HepG2 (cell line): ENCODE measurements at regions not wholly inside any gene's neighbourhood (a gene's known extent, or its start where the extent isn't known, plus 50 kb on each side); places are given as distances from the start of the nearest gene placed in this dataset.

ENCODE experiments used
- ARID2 ChIP-seq: sonication (generic); formaldehyde crosslinking; IDR thresholded peaks from 2 replicates; pipeline ENCODE4 v1.8.1; 2022; ENCODE audit warnings: mild to moderate bottlenecking, missing genetic modification reagents, borderline replicate concordance
- ELF4 ChIP-seq: sonication (generic); formaldehyde crosslinking; IDR thresholded peaks from 2 replicates; pipeline ENCODE4 v1.5.0; 2020; ENCODE audit warnings: missing genetic modification reagents, mild to moderate bottlenecking, moderate library complexity, borderline replicate concordance
- HOXA5 ChIP-seq: sonication (generic); formaldehyde crosslinking; IDR thresholded peaks from 2 replicates; pipeline ENCODE4 v1.4.0; 2020; ENCODE audit warnings: missing genetic modification reagents
- JUN ChIP-seq: sonication (generic); formaldehyde crosslinking; IDR thresholded peaks from 2 replicates; pipeline ENCODE4 v1.4.0; 2020; ENCODE audit warnings: mild to moderate bottlenecking, missing genetic modification reagents
- LBX2 ChIP-seq: sonication (generic); formaldehyde crosslinking; IDR thresholded peaks from 2 replicates; pipeline ENCODE4 v1.5.0; 2020; ENCODE audit warnings: missing genetic modification reagents, mild to moderate bottlenecking, borderline replicate concordance
- MEIS2 ChIP-seq: sonication (generic); formaldehyde crosslinking; IDR thresholded peaks from 2 replicates; pipeline ENCODE4 v1.9.0; 2021; ENCODE audit warnings: mild to moderate bottlenecking, missing genetic modification reagents
- PHF20 ChIP-seq: sonication (generic); formaldehyde crosslinking; IDR thresholded peaks from 2 replicates; pipeline ENCODE4 v1.5.0; 2020; ENCODE audit warnings: mild to moderate bottlenecking, missing genetic modification reagents
- POLR2A ChIP-seq, 2 experiments: IDR thresholded peaks; 2 replicates each; pipeline ENCODE4 v1.6.1; 2011; ENCODE audit warnings: low read depth in 2 of 2, low read length in 2 of 2, mild to moderate bottlenecking in 1 of 2, moderate library complexity in 1 of 2; ENCODE audit not compliant: insufficient read depth in 1 of 2
- RBM39 ChIP-seq: fragments of 200-400 bp; formaldehyde crosslinking; IDR thresholded peaks from one replicate; pipeline ENCODE4 v1.6.1; 2018; ENCODE audit warnings: antibody characterized with exemption, mild to moderate bottlenecking, low read depth, low read length; ENCODE audit not compliant: poor library complexity, severe bottlenecking
- TRIM24 ChIP-seq: sonication (generic); formaldehyde crosslinking; IDR thresholded peaks from 2 replicates; pipeline ENCODE4 v1.8.0; 2022; ENCODE audit warnings: mild to moderate bottlenecking, missing genetic modification reagents
- USF2 ChIP-seq, 2 experiments: sonication (generic) in 1 of 2; formaldehyde crosslinking in 1 of 2; IDR thresholded peaks; 2 replicates each; pipeline versions ENCODE4 v1.5.1 to v1.6.1; 2011 to 2020; ENCODE audit warnings: borderline replicate concordance in 1 of 2, low read depth in 1 of 2, low read length in 1 of 2, mild to moderate bottlenecking in 1 of 2, missing genetic modification reagents in 1 of 2, moderate library complexity in 1 of 2
- XRCC5 ChIP-seq: fragments of 200-400 bp; formaldehyde crosslinking; optimal IDR thresholded peaks from 2 replicates; pipeline ENCODE3; 2017; ENCODE audit warnings: mild to moderate bottlenecking, low read length
- ZNF224 ChIP-seq: sonication (generic); formaldehyde crosslinking; IDR thresholded peaks from 2 replicates; pipeline ENCODE4 v1.5.0; 2020; ENCODE audit warnings: mild to moderate bottlenecking, missing genetic modification reagents
- ZNF234 ChIP-seq: sonication (generic); formaldehyde crosslinking; conservative IDR thresholded peaks from 2 replicates; pipeline ENCODE4 v1.5.1; 2020; ENCODE audit warnings: mild to moderate bottlenecking, missing genetic modification reagents
- ZNF263 ChIP-seq: sonication (generic); formaldehyde crosslinking; IDR thresholded peaks from 2 replicates; pipeline ENCODE4 v1.4.0; 2020; ENCODE audit warnings: missing genetic modification reagents
- ZNF317 ChIP-seq: sonication (generic); formaldehyde crosslinking; IDR thresholded peaks from 2 replicates; pipeline ENCODE4 v1.5.0; 2020; ENCODE audit warnings: mild to moderate bottlenecking, missing genetic modification reagents
- ZNF34 ChIP-seq: sonication (generic); formaldehyde crosslinking; IDR thresholded peaks from 2 replicates; pipeline ENCODE4 v1.4.0; 2020; ENCODE audit warnings: mild to moderate bottlenecking, missing genetic modification reagents, borderline replicate concordance
- ZNF556 ChIP-seq: sonication (generic); formaldehyde crosslinking; IDR thresholded peaks from 2 replicates; pipeline ENCODE4 v1.4.0; 2020; ENCODE audit warnings: mild to moderate bottlenecking, missing genetic modification reagents, borderline replicate concordance
- ZNF557 ChIP-seq: sonication (generic); formaldehyde crosslinking; IDR thresholded peaks from 2 replicates; pipeline ENCODE4 v1.4.0; 2020; ENCODE audit warnings: missing genetic modification reagents
- ZNF709 ChIP-seq: sonication (generic); formaldehyde crosslinking; IDR thresholded peaks from 2 replicates; pipeline ENCODE4 v1.5.0; 2020; ENCODE audit warnings: mild to moderate bottlenecking, missing genetic modification reagents
- ZXDC ChIP-seq: sonication (generic); formaldehyde crosslinking; IDR thresholded peaks from 2 replicates; pipeline ENCODE4 v1.5.0; 2020; ENCODE audit warnings: mild to moderate bottlenecking, missing genetic modification reagents
- TF ChIP-seq, protein P1 (sequence below): sonication (generic); formaldehyde crosslinking; IDR thresholded peaks from 2 replicates; pipeline ENCODE4 v1.9.0; 2021; ENCODE audit warnings: missing genetic modification reagents, borderline replicate concordance
- TF ChIP-seq, protein P2 (sequence below): sonication (generic); formaldehyde crosslinking; IDR thresholded peaks from 2 replicates; pipeline ENCODE4 v1.4.0; 2020; ENCODE audit warnings: missing genetic modification reagents

GRCh38 chr12:115398311-115398781 is 714.4 kb upstream of the TBX3 start (continued):
- no peak; the same call in 1 of the 2 replicates for TF ChIP-seq ZNF556 (CRISPR knock-in tag)
- no peak for TF ChIP-seq PHF20 (CRISPR knock-in tag)
- TF ChIP-seq ZNF709 (CRISPR knock-in tag): no peak
- 0 out of 2 replicates have a peak, but pooled peaks have one; percentile 48 for TF ChIP-seq HOXA5 (CRISPR knock-in tag)
- no peak for TF ChIP-seq ARID2 (CRISPR knock-in tag)
- TF ChIP-seq ZNF34: no peak
- no peak for TF ChIP-seq ZNF224
- no peak for TF ChIP-seq MEIS2 (CRISPR knock-in tag)
- TF ChIP-seq LBX2 (CRISPR knock-in tag): no peak
- no peak for TF ChIP-seq ZNF263 (CRISPR knock-in tag)
- no peak for TF ChIP-seq ZNF234 (CRISPR knock-in tag)
- TF ChIP-seq RBM39: no peak
- no peak for TF ChIP-seq ZNF317 (CRISPR knock-in tag)
- TF ChIP-seq, protein P1, sequence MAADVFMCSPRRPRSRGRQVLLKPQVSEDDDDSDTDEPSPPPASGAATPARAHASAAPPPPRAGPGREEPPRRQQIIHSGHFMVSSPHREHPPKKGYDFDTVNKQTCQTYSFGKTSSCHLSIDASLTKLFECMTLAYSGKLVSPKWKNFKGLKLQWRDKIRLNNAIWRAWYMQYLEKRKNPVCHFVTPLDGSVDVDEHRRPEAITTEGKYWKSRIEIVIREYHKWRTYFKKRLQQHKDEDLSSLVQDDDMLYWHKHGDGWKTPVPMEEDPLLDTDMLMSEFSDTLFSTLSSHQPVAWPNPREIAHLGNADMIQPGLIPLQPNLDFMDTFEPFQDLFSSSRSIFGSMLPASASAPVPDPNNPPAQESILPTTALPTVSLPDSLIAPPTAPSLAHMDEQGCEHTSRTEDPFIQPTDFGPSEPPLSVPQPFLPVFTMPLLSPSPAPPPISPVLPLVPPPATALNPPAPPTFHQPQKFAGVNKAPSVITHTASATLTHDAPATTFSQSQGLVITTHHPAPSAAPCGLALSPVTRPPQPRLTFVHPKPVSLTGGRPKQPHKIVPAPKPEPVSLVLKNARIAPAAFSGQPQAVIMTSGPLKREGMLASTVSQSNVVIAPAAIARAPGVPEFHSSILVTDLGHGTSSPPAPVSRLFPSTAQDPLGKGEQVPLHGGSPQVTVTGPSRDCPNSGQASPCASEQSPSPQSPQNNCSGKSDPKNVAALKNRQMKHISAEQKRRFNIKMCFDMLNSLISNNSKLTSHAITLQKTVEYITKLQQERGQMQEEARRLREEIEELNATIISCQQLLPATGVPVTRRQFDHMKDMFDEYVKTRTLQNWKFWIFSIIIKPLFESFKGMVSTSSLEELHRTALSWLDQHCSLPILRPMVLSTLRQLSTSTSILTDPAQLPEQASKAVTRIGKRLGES (CRISPR knock-in tag): no peak
- TF ChIP-seq POLR2A (IDR thresholded peaks at IDR 0.05; ENCODE audit: insufficient read depth in 1 of 2, low read depth in 2 of 2, low read length in 2 of 2): no peak
- TF ChIP-seq, protein P2, sequence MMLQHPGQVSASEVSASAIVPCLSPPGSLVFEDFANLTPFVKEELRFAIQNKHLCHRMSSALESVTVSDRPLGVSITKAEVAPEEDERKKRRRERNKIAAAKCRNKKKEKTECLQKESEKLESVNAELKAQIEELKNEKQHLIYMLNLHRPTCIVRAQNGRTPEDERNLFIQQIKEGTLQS: 0 out of 2 replicates have a peak, but pooled peaks have one; percentile 27
- peak; percentile 75 for TF ChIP-seq XRCC5
- no peak for TF ChIP-seq USF2 (IDR thresholded peaks at IDR 0.05; ENCODE audit: low read depth, low read length)
- no peak for TF ChIP-seq USF2 (CRISPR knock-in tag; IDR thresholded peaks at IDR 0.05; ENCODE audit: borderline replicate concordance)
- no peak for TF ChIP-seq ZNF557 (CRISPR knock-in tag)
- TF ChIP-seq JUN (CRISPR knock-in tag): peak; percentile 41; the same call in 1 of the 2 replicates
- TF ChIP-seq TRIM24 (CRISPR knock-in tag): no peak
- no peak for TF ChIP-seq ELF4 (CRISPR knock-in tag)
- no peak for TF ChIP-seq ZXDC
